ENCODE measurements at regions not wholly inside any gene's neighbourhood (a gene's known extent, or its start where the extent isn't known, plus 50 kb on each side); places are given as distances from the start of the nearest gene placed in this dataset.

- TF ChIP-seq POLR2A (IDR thresholded peaks at IDR 0.05; ENCODE audit: low read depth, low read length), result no peak
- no peak for TF ChIP-seq CTCF (IDR thresholded peaks at IDR 0.05; ENCODE audit: extremely low read depth in 1 of 2, insufficient read depth in 1 of 2, low read depth in 1 of 2, low read length in 2 of 2)
- no peak for TF ChIP-seq POLR2AphosphoS5 (IDR thresholded peaks at IDR 0.05; ENCODE audit: insufficient read depth, low read depth, low read length)
- TF ChIP-seq EZH2 (IDR thresholded peaks at IDR 0.05; ENCODE audit: borderline replicate concordance, low read depth, low read length, severe bottlenecking), result no peak
- TF ChIP-seq JUN (IDR thresholded peaks at IDR 0.05; ENCODE audit: borderline replicate concordance, insufficient read depth, insufficient read length, low read depth), result no peak
- TF ChIP-seq FOS (IDR thresholded peaks at IDR 0.05; ENCODE audit: borderline replicate concordance, insufficient read depth, low read length), result no peak
These were observed 543.1 kb downstream of the ZNF608 start for GRCh38 chr5:124203303-124203702.

All from endothelial cell of umbilical vein (primary cell).